Psoas muscle (tissue), 7 donors: ENCODE measurements at regions not wholly inside any gene's neighbourhood (a gene's known extent, or its start where the extent isn't known, plus 50 kb on each side); places are given as distances from the start of the nearest gene placed in this dataset.

ENCODE experiments used
- ATAC-seq, 4 donors: fragments of 200-7000 bp; cut with Tn5 transposase; one replicate each; pipeline ENCODE4 v1.9.1; 2020; ENCODE audit warnings: moderate library complexity in 3 of 4, mild to moderate bottlenecking in 2 of 4
- DNase-seq, 2 donors: peaks; one replicate each; pipeline ENCODE4 v3.0.0-alpha.2; 2020
- H3K27ac ChIP-seq: fragments of 200-600 bp; one replicate; pipeline ENCODE4 v1.8.0; 2022
- H3K27me3 ChIP-seq, 3 donors: fragments of 200-600 bp in 1 of 3; one replicate each; pipeline versions ENCODE4 v1.6.1 to v1.8.0; 2013 to 2022; ENCODE audit warnings: low read length in 2 of 3, mild to moderate bottlenecking in 2 of 3, moderate library complexity in 1 of 3; ENCODE audit not compliant: insufficient read depth in 3 of 3
- H3K36me3 ChIP-seq, 2 donors: fragments of 200-600 bp in 1 of 2; one replicate each; pipeline versions ENCODE4 v1.6.1 to v1.8.0; 2013 to 2022; ENCODE audit warnings: low read depth in 1 of 2, mild to moderate bottlenecking in 1 of 2, moderate library complexity in 1 of 2; ENCODE audit not compliant: insufficient read depth in 1 of 2
- H3K4me1 ChIP-seq: fragments of 200-600 bp; one replicate; pipeline ENCODE4 v1.8.0; 2022
- H3K4me3 ChIP-seq: fragments of 200-600 bp; one replicate; pipeline ENCODE4 v1.8.0; 2022; ENCODE audit warnings: mild to moderate bottlenecking
- H3K9me3 ChIP-seq: fragments of 200-600 bp; one replicate; pipeline ENCODE4 v1.8.0; 2022
- CTCF ChIP-seq: fragments of 200-600 bp; IDR thresholded peaks from one replicate; pipeline ENCODE4 v1.8.0; 2022; ENCODE audit warnings: antibody characterized with exemption
- WGBS, 3 donors: extraction: QIAGEN DNeasy Blood & Tissue Kit; methylation state at CpG; one replicate each; pipeline versions ENCODE4 v1.1.6 to v1.1.7; 2013; 5-methylcytosine and 5-hydroxymethylcytosine counted together
- intact Hi-C, 2 donors: fragments of 100-400 bp; cut with DNase I; formaldehyde crosslinking; loops; one replicate each; pipeline versions ENCODE4 v1.11.0 to v1.14.2; 2022
- donor health status: healthy with polysubstance abuse.
- donor health status: DM: no; HTN: no; CAD: no; lungs with moderate emphysema.
- donor health status: Bipolar disorder and iron deficiency.
- donor health status: healthy.
- donor health status: DM: yes; HTN: yes; CAD: no.
- donor health status: DM: no; HTN: no; CAD: no.
- donor health status: DM: yes; HTN: yes; CAD: no.

GRCh38 chr13:101003566-101003965, 329.0 kb upstream of the TMTC4 start:
- no peaks in the 10 kb centered on the region for H3K9me3 ChIP-seq
- DNase-seq (no peak), ATAC-seq (no peak)
- no peaks in the 10 kb centered on the region for H3K27me3 ChIP-seq
- H3K4me3 ChIP-seq, result no peak overlapping the region
- no peaks in the 10 kb centered on the region for H3K4me1 ChIP-seq
- intact Hi-C loops, result no loop called here
- TF ChIP-seq CTCF, result no peak
- no peaks in the 10 kb centered on the region for H3K36me3 ChIP-seq
- no peak overlapping the region for H3K27ac ChIP-seq

- Histone ChIP-seq H3K27me3 (no peaks in the 10 kb centered on the region), H3K9me3 (no peaks in the 10 kb centered on the region), H3K36me3 (no peaks in the 10 kb centered on the region), H3K4me3 (no peak overlapping the region), H3K4me1 (no peaks in the 10 kb centered on the region), H3K27ac (no peak overlapping the region)
- intact Hi-C loops, result no loop called here
- TF ChIP-seq CTCF, result no peak
- WGBS, 3 donors, result 30 to 47% (median 37%) methylated on average over 2 of the region's 2 CpGs
- DNase-seq (no peak), ATAC-seq (no peak)
Observed at GRCh38 chr13:100989392-100989791, 314.8 kb upstream of the TMTC4 start.

GRCh38 chr13:100988921-100989320, 314.3 kb upstream of the TMTC4 start:
- no peak for DNase-seq
- H3K4me1 ChIP-seq, result no peaks in the 10 kb centered on the region
- no peak for TF ChIP-seq CTCF
- no peaks in the 10 kb centered on the region for H3K27me3 ChIP-seq
- intact Hi-C loops, result no loop called here
- WGBS, 3 donors, result 67 to 73% (median 71%) methylated on average over 2 of the region's 2 CpGs
- H3K4me3 ChIP-seq, result no peak overlapping the region
- ATAC-seq, result no peak
- no peaks in the 10 kb centered on the region for H3K9me3 ChIP-seq
- no peaks in the 10 kb centered on the region for H3K36me3 ChIP-seq
- H3K27ac ChIP-seq, result no peak overlapping the region

- intact Hi-C loops, result no loop called here
- Histone ChIP-seq H3K27ac (no peak overlapping the region), H3K4me1 (no peaks in the 10 kb centered on the region), H3K4me3 (no peak overlapping the region), H3K27me3 (no peaks in the 10 kb centered on the region), H3K36me3 (no peaks in the 10 kb centered on the region), H3K9me3 (no peaks in the 10 kb centered on the region)
- DNase-seq (no peak), ATAC-seq (no peak)
- 21 to 28% (median 25%) methylated on average over 5 of the region's 5 CpGs for WGBS, 3 donors
- TF ChIP-seq CTCF, result no peak
Observed at GRCh38 chr13:100987948-100988347, 313.4 kb upstream of the TMTC4 start.

- no peak overlapping the region for H3K4me3 ChIP-seq
- no peaks in the 10 kb centered on the region for H3K27me3 ChIP-seq
- H3K27ac ChIP-seq, result no peak overlapping the region
- intact Hi-C loops, result no loop called here
- no peaks in the 10 kb centered on the region for H3K9me3 ChIP-seq
- ATAC-seq (no peak), DNase-seq (no peak)
- no peaks in the 10 kb centered on the region for H3K36me3 ChIP-seq
- 51 to 73% (median 52%) methylated on average over 1 of the region's 1 CpG for WGBS, 3 donors
- no peak for TF ChIP-seq CTCF
- no peaks in the 10 kb centered on the region for H3K4me1 ChIP-seq
Observed at GRCh38 chr13:100986571-100986970, 312.0 kb upstream of the TMTC4 start.
